Thoracic aorta (tissue), 2 donors: ENCODE measurements at regions not wholly inside any gene's neighbourhood (a gene's known extent, or its start where the extent isn't known, plus 50 kb on each side); places are given as distances from the start of the nearest gene placed in this dataset.

Experiments
- ATAC-seq: fragments of 150-250 bp; one replicate; pipeline ENCODE4 v1.8.0; 2017; ENCODE audit warnings: low read depth; ENCODE audit not compliant: insufficient number of reproducible peaks, low FRiP score
- DNase-seq: peaks from one replicate; pipeline ENCODE4 v3.0.0-alpha.2; 2020; ENCODE audit warnings: low spot score
- H3K27ac ChIP-seq, 2 donors: fragments of 200-600 bp; sonication (generic); 1 replicate in 1 of 2; 2 replicates in 1 of 2; pipeline ENCODE4 v1.5.1; 2016; ENCODE audit warnings: mild to moderate bottlenecking in 2 of 2, moderate library complexity in 2 of 2
- H3K27me3 ChIP-seq: fragments of 200-600 bp; sonication (generic); replicated peaks from 2 replicates; pipeline ENCODE4 v1.6.0; 2016; ENCODE audit warnings: mild to moderate bottlenecking; ENCODE audit not compliant: insufficient read depth
- H3K36me3 ChIP-seq: fragments of 200-600 bp; sonication (generic); one replicate; pipeline ENCODE4 v1.5.1; 2016
- H3K4me1 ChIP-seq, 2 donors: fragments of 200-600 bp; sonication (generic); 1 replicate in 1 of 2; 2 replicates in 1 of 2; pipeline versions ENCODE4 v1.5.1 to v1.6.0; 2016; ENCODE audit warnings: low read depth in 2 of 2, mild to moderate bottlenecking in 1 of 2; ENCODE audit not compliant: control insufficient read depth in 1 of 2
- H3K4me3 ChIP-seq: fragments of 200-600 bp; sonication (generic); 2 replicates; pipeline ENCODE4 v1.5.1; 2016; ENCODE audit warnings: mild to moderate bottlenecking
- H3K9me3 ChIP-seq: fragments of 200-600 bp; sonication (generic); 2 replicates; pipeline ENCODE4 v1.5.1; 2016
- CTCF ChIP-seq: fragments of 200-600 bp; sonication (generic); IDR thresholded peaks from one replicate; pipeline ENCODE4 v1.5.1; 2019; ENCODE audit warnings: antibody characterized with exemption

GRCh38 chr7:46653848-46654247, 732.8 kb upstream of the IGFBP3 start:
- H3K9me3 ChIP-seq, result no peaks in the 10 kb centered on the region
- ATAC-seq (no peak), DNase-seq (no peak)
- H3K27ac ChIP-seq, result no peak overlapping the region
- no peak overlapping the region for H3K4me3 ChIP-seq
- no peaks in the 10 kb centered on the region for H3K4me1 ChIP-seq
- H3K36me3 ChIP-seq, result no peaks in the 10 kb centered on the region
- no peak for TF ChIP-seq CTCF
- H3K27me3 ChIP-seq, result no peaks in the 10 kb centered on the region

GRCh38 chr7:46652317-46652716, 731.2 kb upstream of the IGFBP3 start:
- TF ChIP-seq CTCF, result no peak
- H3K36me3 ChIP-seq, result no peaks in the 10 kb centered on the region
- no peak overlapping the region for H3K27ac ChIP-seq
- ATAC-seq (no peak), DNase-seq (no peak)
- H3K9me3 ChIP-seq, result no peaks in the 10 kb centered on the region
- no peak overlapping the region for H3K4me3 ChIP-seq
- H3K4me1 ChIP-seq, result no peaks in the 10 kb centered on the region
- no peaks in the 10 kb centered on the region for H3K27me3 ChIP-seq

GRCh38 chr7:46651561-46652088, 730.6 kb upstream of the IGFBP3 start:
- no peaks in the 10 kb centered on the region for H3K9me3 ChIP-seq

GRCh38 chr7:46651070-46651469, 730.0 kb upstream of the IGFBP3 start:
- ATAC-seq (no peak), DNase-seq (no peak)
- H3K27me3 ChIP-seq, result no peaks in the 10 kb centered on the region
- H3K9me3 ChIP-seq, result no peaks in the 10 kb centered on the region
- H3K4me1 ChIP-seq, result no peaks in the 10 kb centered on the region
- TF ChIP-seq CTCF, result no peak
- H3K4me3 ChIP-seq, result no peak overlapping the region
- H3K36me3 ChIP-seq, result no peaks in the 10 kb centered on the region
- no peak overlapping the region for H3K27ac ChIP-seq

More at GRCh38 chr7:46651561-46652088, 730.6 kb upstream of the IGFBP3 start:
- Histone ChIP-seq H3K36me3 (no peaks in the 10 kb centered on the region), H3K4me1 (no peaks in the 10 kb centered on the region), H3K27ac (no peak overlapping the region), H3K27me3 (no peaks in the 10 kb centered on the region), H3K4me3 (no peak overlapping the region)
- DNase-seq (no peak), ATAC-seq (no peak)
- no peak for TF ChIP-seq CTCF

- H3K4me3 ChIP-seq, result no peak overlapping the region
- ATAC-seq, result no peak
- H3K36me3 ChIP-seq, result no peaks in the 10 kb centered on the region
- H3K9me3 ChIP-seq, result no peaks in the 10 kb centered on the region
- H3K27ac ChIP-seq, result no peak overlapping the region
- DNase-seq, result no peak
- H3K4me1 ChIP-seq, result no peaks in the 10 kb centered on the region
- TF ChIP-seq CTCF, result no peak
- no peaks in the 10 kb centered on the region for H3K27me3 ChIP-seq
Measured at GRCh38 chr7:46649876-46650275, 728.8 kb upstream of the IGFBP3 start.
